ACC112 (cell line): ENCODE measurements at regions not wholly inside any gene's neighbourhood (a gene's known extent, or its start where the extent isn't known, plus 50 kb on each side); places are given as distances from the start of the nearest gene placed in this dataset.

ENCODE experiments used
- H2AFZ ChIP-seq: fragments of 200-600 bp; sonication (generic); one replicate; pipeline ENCODE4 v1.6.0; 2017; ENCODE audit warnings: antibody characterized with exemption, low read length; ENCODE audit not compliant: unreplicated experiment
- H3K27ac ChIP-seq: fragments of 200-600 bp; sonication (generic); 2 replicates; pipeline ENCODE4 v1.5.1; 2014; ENCODE audit warnings: low read depth, mild to moderate bottlenecking, antibody characterized with exemption, low read length, moderate library complexity
- H3K27me3 ChIP-seq: fragments of 200-600 bp; sonication (generic); 2 replicates; pipeline ENCODE4 v1.6.1; 2014; ENCODE audit warnings: mild to moderate bottlenecking, antibody characterized with exemption, low read length, moderate library complexity, mixed read lengths; ENCODE audit not compliant: insufficient read depth
- H3K36me3 ChIP-seq: fragments of 200-600 bp; sonication (generic); 2 replicates; pipeline ENCODE4 v1.6.1; 2016; ENCODE audit warnings: mild to moderate bottlenecking, antibody characterized with exemption, low read length, moderate library complexity, mixed read lengths; ENCODE audit not compliant: insufficient read depth
- H3K4me1 ChIP-seq: fragments of 200-600 bp; sonication (generic); one replicate; pipeline ENCODE4 v1.6.1; 2016; ENCODE audit warnings: low read length, mixed read lengths; ENCODE audit not compliant: insufficient read depth, unreplicated experiment, control insufficient read depth
- H3K4me3 ChIP-seq: fragments of 200-600 bp; sonication (generic); 2 replicates; pipeline ENCODE4 v1.5.1; 2014; ENCODE audit warnings: mild to moderate bottlenecking, low read depth, low read length
- H3K79me2 ChIP-seq: fragments of 200-600 bp; sonication (generic); one replicate; pipeline ENCODE4 v1.6.0; 2016; ENCODE audit warnings: low read length; ENCODE audit not compliant: control insufficient read depth, unreplicated experiment, insufficient read depth

DNA sequence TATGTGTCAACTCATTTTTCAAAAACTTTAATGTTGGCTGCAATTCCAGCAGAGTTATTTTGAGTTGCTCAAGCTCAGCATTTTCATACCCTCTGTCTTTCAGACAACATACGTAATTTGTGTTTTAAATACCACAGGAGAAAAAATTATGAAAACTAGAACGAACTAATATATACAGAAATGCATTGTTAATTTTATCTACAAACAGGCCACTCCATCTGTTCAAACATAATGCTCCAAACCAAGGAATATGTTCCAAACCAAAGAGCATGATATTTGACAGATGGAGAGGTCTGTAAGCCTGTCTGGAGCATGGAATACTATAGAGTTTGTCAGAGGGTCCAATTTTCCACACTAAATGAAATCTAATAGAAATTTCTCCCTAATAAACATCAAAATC lies 536.2 kb upstream of the FSIP2 start:
- Histone ChIP-seq H3K27me3 (no peaks in the 10 kb centered on the region), H3K4me3 (no peak overlapping the region), H3K4me1 (no peaks in the 10 kb centered on the region), H3K36me3 (no peaks in the 10 kb centered on the region), H3K27ac (no peak overlapping the region), H2AFZ (no peak overlapping the region), H3K79me2 (no peaks in the 10 kb centered on the region)

DNA sequence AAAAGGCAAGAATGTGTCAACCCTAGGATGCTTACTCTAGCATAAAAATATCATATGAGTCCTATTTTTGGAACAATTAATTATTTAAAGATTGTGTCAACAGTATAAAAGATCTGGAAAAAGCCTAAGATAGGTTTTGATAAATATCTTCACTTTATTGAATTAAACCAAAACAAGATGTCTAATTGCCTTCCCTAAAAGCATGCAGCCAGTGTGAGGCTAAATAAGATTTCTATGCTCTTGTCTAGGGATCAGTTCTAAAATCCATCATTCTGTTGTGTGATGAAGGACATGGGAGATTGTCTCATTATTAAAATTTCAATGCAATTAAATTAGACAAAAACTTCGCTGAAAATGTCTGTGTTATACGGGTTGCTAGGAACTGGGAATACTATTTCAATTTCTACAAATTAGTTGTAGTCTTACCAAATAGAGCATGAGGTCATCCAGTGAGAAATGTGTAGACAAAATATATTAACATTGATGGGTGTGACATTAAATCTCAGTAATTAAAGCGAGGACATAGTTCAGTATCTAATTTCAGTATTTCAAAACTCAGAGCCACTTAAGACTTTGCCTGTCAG lies 535.6 kb upstream of the FSIP2 start:
- H3K36me3 ChIP-seq: no peaks in the 10 kb centered on the region
- no peaks in the 10 kb centered on the region for H3K4me1 ChIP-seq
- H3K27me3 ChIP-seq: no peaks in the 10 kb centered on the region
- no peaks in the 10 kb centered on the region for H3K79me2 ChIP-seq
- no peak overlapping the region for H3K27ac ChIP-seq
- no peak overlapping the region for H3K4me3 ChIP-seq
- no peak overlapping the region for H2AFZ ChIP-seq

GRCh38 chr2:185208261-185208660 lies 530.3 kb upstream of the FSIP2 start:
- no peaks in the 10 kb centered on the region for H3K36me3 ChIP-seq
- no peak overlapping the region for H2AFZ ChIP-seq
- H3K79me2 ChIP-seq: no peaks in the 10 kb centered on the region
- H3K4me1 ChIP-seq: no peaks in the 10 kb centered on the region
- H3K27me3 ChIP-seq: no peaks in the 10 kb centered on the region
- no peak overlapping the region for H3K4me3 ChIP-seq
- H3K27ac ChIP-seq: no peak overlapping the region

GRCh38 chr2:185215497-185215896 lies 523.1 kb upstream of the FSIP2 start:
- Histone ChIP-seq H3K27me3 (no peaks in the 10 kb centered on the region), H3K4me1 (no peaks in the 10 kb centered on the region), H3K4me3 (no peak overlapping the region), H2AFZ (no peak overlapping the region), H3K36me3 (no peaks in the 10 kb centered on the region), H3K27ac (no peak overlapping the region), H3K79me2 (no peaks in the 10 kb centered on the region)

- H3K27ac ChIP-seq: no peak overlapping the region
- H3K27me3 ChIP-seq: no peaks in the 10 kb centered on the region
- H3K36me3 ChIP-seq: no peaks in the 10 kb centered on the region
- H3K79me2 ChIP-seq: no peaks in the 10 kb centered on the region
- H3K4me1 ChIP-seq: no peaks in the 10 kb centered on the region
- no peak overlapping the region for H3K4me3 ChIP-seq
- H2AFZ ChIP-seq: no peak overlapping the region
Observed at GRCh38 chr2:185219981-185220380, 518.6 kb upstream of the FSIP2 start.

DNA sequence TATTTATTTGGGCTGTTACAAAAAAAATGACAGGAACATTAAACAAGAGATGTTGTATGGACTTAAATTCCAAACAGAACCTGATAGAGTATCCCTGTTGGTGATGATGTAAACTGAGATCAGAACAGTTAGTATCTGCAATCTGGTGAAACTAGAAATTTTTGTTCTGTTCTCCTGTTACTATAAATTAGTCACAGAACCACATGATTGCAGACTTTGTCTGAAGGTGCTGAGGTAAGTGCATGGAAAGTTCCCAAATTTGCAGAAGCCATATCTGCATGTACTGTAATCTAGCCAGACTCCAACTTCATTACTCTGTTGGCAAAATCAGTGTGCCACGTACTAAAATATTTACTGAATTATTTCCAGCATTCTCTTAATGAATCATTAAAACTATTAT lies 516.3 kb upstream of the FSIP2 start:
- no peaks in the 10 kb centered on the region for H3K4me1 ChIP-seq
- no peak overlapping the region for H3K27ac ChIP-seq
- H3K4me3 ChIP-seq: no peak overlapping the region
- no peak overlapping the region for H2AFZ ChIP-seq
- no peaks in the 10 kb centered on the region for H3K36me3 ChIP-seq
- H3K79me2 ChIP-seq: no peaks in the 10 kb centered on the region
- no peaks in the 10 kb centered on the region for H3K27me3 ChIP-seq

GRCh38 chr2:185227391-185227790 lies 511.2 kb upstream of the FSIP2 start:
- no peak overlapping the region for H3K4me3 ChIP-seq
- no peak overlapping the region for H3K27ac ChIP-seq
- no peaks in the 10 kb centered on the region for H3K27me3 ChIP-seq
- H3K36me3 ChIP-seq: no peaks in the 10 kb centered on the region
- no peak overlapping the region for H2AFZ ChIP-seq
- H3K4me1 ChIP-seq: no peaks in the 10 kb centered on the region
- H3K79me2 ChIP-seq: no peaks in the 10 kb centered on the region

DNA sequence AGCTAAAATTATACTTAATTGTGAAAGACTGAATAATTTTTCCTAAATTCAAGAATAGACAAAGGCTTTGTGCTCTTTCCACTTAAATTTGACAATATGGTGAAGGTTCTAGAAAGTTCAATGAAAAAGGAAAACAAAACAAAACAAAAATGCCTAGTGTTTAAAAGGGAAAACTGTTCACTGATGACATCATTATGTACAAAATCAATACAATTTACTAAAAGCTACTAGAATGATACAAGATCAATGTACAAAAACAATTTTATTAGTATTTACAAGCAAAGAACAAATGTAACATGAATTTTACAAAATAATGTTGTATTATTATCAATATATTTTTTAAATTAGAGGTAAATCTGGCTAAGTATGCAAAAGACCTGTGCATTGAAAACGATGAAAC lies 499.1 kb upstream of the FSIP2 start:
- H3K36me3 ChIP-seq: no peaks in the 10 kb centered on the region
- H3K79me2 ChIP-seq: no peaks in the 10 kb centered on the region
- H3K27me3 ChIP-seq: no peaks in the 10 kb centered on the region
- H3K4me3 ChIP-seq: no peak overlapping the region
- H3K27ac ChIP-seq: no peak overlapping the region
- H2AFZ ChIP-seq: no peak overlapping the region
- no peaks in the 10 kb centered on the region for H3K4me1 ChIP-seq

- H2AFZ ChIP-seq: no peak overlapping the region
Observed at GRCh38 chr2:185240796-185241195, 497.8 kb upstream of the FSIP2 start.

DNA sequence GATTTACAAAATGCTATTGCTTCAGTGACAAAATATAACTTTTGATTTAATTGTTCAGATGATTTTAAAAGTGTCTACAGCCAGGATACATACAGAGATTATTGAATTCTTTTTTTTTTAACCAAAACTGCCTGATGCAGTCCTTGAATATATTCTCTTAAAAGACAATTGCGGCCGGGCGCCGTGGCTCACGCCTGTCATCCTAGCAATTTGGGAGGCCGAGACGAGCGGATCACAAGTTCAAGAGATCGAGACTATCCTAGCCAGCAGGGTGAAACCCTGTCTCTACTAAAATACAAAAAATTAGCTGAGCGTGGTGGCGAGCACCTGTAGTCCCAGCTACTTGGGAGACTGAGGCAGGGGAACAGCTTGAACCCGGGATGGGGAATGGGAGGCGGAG lies 497.0 kb upstream of the FSIP2 start:
- Histone ChIP-seq H3K4me3 (no peak overlapping the region), H3K27me3 (no peaks in the 10 kb centered on the region), H3K4me1 (no peaks in the 10 kb centered on the region), H2AFZ (no peak overlapping the region), H3K79me2 (no peaks in the 10 kb centered on the region), H3K27ac (no peak overlapping the region), H3K36me3 (no peaks in the 10 kb centered on the region)

More at GRCh38 chr2:185240796-185241195, 497.8 kb upstream of the FSIP2 start:
- no peaks in the 10 kb centered on the region for H3K4me1 ChIP-seq
- H3K36me3 ChIP-seq: no peaks in the 10 kb centered on the region
- H3K4me3 ChIP-seq: no peak overlapping the region
- H3K27ac ChIP-seq: no peak overlapping the region
- no peaks in the 10 kb centered on the region for H3K79me2 ChIP-seq
- no peaks in the 10 kb centered on the region for H3K27me3 ChIP-seq

- no peak overlapping the region for H3K4me3 ChIP-seq
- no peaks in the 10 kb centered on the region for H3K4me1 ChIP-seq
- H3K79me2 ChIP-seq: no peaks in the 10 kb centered on the region
- H3K27me3 ChIP-seq: no peaks in the 10 kb centered on the region
- no peak overlapping the region for H3K27ac ChIP-seq
- no peak overlapping the region for H2AFZ ChIP-seq
- H3K36me3 ChIP-seq: no peaks in the 10 kb centered on the region
Observed at GRCh38 chr2:185242462-185242861, 496.1 kb upstream of the FSIP2 start.
